ENCODE measurements at regions not wholly inside any gene's neighbourhood (a gene's known extent, or its start where the extent isn't known, plus 50 kb on each side); places are given as distances from the start of the nearest gene placed in this dataset.

DNA sequence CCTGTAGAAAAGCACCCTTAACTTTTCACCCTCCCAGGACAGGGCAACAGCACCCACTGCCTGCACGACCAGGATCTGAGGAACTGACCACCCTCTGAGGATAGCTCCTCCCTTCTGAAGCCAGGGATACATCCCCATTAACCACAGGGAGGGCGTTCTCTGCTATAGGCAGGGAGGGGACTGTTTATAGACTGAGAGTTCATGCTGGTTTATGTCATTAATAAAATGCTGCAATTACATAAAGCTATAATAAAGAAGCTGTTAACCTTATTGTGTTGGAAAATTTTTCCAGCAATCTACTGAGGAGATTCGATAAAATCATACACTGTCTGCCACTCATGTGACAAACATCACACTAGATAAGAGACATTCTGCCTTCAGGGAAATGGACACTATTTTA lies 232.4 kb upstream of the SFSWAP start:
- TF ChIP-seq, protein P1, sequence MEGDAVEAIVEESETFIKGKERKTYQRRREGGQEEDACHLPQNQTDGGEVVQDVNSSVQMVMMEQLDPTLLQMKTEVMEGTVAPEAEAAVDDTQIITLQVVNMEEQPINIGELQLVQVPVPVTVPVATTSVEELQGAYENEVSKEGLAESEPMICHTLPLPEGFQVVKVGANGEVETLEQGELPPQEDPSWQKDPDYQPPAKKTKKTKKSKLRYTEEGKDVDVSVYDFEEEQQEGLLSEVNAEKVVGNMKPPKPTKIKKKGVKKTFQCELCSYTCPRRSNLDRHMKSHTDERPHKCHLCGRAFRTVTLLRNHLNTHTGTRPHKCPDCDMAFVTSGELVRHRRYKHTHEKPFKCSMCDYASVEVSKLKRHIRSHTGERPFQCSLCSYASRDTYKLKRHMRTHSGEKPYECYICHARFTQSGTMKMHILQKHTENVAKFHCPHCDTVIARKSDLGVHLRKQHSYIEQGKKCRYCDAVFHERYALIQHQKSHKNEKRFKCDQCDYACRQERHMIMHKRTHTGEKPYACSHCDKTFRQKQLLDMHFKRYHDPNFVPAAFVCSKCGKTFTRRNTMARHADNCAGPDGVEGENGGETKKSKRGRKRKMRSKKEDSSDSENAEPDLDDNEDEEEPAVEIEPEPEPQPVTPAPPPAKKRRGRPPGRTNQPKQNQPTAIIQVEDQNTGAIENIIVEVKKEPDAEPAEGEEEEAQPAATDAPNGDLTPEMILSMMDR (IDR thresholded peaks at IDR 0.05), result no peak
- TF ChIP-seq POLR2A (IDR thresholded peaks at IDR 0.05), result no peak
- DNase-seq (ENCODE audit: low spot score in 2 of 2), result peak in 1 of 2 donors; percentile 29
- intact Hi-C loops (cut with DNase I; ENCODE audit: low total_unique reads), result no loop called here
- WGBS, 2 donors, result 74% methylated on average over 3 of the region's 3 CpGs
- H3K4me3 ChIP-seq (ENCODE audit: low read depth, poor library complexity, severe bottlenecking), result no peak overlapping the region

DNA sequence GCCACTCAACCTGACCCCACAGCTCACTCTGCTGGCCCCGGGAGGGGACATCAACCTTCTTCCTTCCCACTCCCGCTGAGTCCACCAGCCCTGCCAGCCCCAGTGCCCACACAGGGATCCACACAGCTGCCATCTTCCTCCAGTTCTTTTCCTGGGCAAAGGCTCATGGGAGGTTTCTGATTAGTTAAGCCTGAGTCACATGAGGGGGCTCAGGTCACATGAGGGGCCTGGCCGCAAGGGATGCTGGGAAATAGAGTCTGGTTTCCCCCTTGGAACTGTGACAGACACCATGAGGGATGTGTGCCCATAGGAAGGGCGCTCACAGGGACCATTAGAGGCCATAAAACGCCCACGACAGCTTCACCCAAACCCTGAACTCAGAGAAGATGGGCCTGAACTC lies 228.7 kb upstream of the SFSWAP start:
- no peak for DNase-seq (ENCODE audit: low spot score in 2 of 2)
- 77 to 82% methylated on average over 6 of the region's 6 CpGs for WGBS, 2 donors
- intact Hi-C loops (cut with DNase I; ENCODE audit: low total_unique reads), result no loop called here
- H3K4me3 ChIP-seq (ENCODE audit: low read depth, poor library complexity, severe bottlenecking), result no peak overlapping the region
- no peak for TF ChIP-seq POLR2A (IDR thresholded peaks at IDR 0.05)

DNA sequence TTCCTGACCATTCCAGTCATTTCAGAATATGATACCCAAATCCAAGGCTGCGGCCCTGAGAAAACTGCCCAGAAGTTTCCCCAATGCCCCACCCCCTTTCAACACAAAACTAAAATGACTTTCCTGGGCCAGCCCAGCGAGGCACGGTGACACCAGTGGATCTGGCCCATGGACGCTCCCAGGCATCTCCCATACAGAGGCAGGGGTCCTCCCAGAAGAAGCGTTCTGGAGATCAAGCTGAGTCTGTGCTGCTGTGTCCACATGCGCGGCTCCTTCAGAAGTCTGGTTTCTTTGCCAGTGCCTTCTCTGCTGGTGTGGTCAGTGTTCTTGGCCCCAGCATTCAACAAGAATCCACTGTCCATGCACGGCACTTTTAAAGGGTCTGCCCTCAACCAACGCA lies 228.2 kb upstream of the SFSWAP start:
- 80 to 87% methylated on average over 9 of the region's 9 CpGs for WGBS, 2 donors
- no peak overlapping the region for H3K4me3 ChIP-seq (ENCODE audit: low read depth, poor library complexity, severe bottlenecking)
- peak in 1 of 2 donors; percentile 59 for DNase-seq (ENCODE audit: low spot score in 2 of 2)
- intact Hi-C loops (cut with DNase I; ENCODE audit: low total_unique reads), result no loop called here
- no peak for TF ChIP-seq POLR2A (IDR thresholded peaks at IDR 0.05)
- TF ChIP-seq, protein P1 (IDR thresholded peaks at IDR 0.05), result no peak

DNA sequence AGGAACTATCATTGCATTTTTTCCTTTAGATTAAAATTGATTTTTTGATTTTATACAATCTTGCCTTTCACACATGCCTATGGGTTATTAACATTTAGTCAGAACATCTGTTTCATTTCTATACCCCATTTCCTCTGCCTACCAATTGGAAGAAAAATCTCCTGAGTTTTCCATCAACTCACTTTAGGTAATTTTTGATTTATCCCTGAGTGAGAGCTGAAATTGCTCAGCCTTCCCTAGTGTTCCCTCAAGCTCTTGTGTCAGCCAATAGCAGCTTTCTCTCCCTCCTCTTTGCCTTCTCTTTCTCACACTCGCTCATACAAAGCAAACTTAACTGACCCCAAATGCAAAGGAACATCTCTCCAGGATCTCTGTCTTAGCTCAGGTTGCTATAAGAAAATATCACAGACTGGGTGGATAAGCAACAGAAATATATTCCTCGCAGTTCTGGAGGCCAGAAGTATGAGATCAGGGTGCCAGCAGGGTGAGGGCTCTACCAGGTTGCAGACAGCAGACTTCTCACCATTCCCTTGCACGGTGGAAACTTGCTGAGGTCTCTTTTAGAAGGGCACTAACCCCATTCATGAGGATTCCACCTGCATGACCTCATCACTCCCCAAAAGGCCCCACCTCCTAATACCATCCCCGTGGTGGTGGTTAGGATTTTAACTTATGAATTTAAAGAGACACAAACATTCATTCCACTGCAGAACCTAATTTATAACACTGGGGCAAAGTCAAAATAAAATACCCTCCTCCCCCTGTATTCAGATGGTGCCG lies 224.2 kb upstream of the SFSWAP start:
- no peak overlapping the region for H3K4me3 ChIP-seq (ENCODE audit: low read depth, poor library complexity, severe bottlenecking)
- peak in 1 of 2 donors; percentile 31 for DNase-seq (ENCODE audit: low spot score in 2 of 2)
- WGBS, 2 donors, result 62 to 69% methylated on average over 5 of the region's 5 CpGs
- intact Hi-C loops (cut with DNase I; ENCODE audit: low total_unique reads), result no loop called here
- TF ChIP-seq, protein P1 (IDR thresholded peaks at IDR 0.05), result no peak
- TF ChIP-seq POLR2A (IDR thresholded peaks at IDR 0.05), result no peak

DNA sequence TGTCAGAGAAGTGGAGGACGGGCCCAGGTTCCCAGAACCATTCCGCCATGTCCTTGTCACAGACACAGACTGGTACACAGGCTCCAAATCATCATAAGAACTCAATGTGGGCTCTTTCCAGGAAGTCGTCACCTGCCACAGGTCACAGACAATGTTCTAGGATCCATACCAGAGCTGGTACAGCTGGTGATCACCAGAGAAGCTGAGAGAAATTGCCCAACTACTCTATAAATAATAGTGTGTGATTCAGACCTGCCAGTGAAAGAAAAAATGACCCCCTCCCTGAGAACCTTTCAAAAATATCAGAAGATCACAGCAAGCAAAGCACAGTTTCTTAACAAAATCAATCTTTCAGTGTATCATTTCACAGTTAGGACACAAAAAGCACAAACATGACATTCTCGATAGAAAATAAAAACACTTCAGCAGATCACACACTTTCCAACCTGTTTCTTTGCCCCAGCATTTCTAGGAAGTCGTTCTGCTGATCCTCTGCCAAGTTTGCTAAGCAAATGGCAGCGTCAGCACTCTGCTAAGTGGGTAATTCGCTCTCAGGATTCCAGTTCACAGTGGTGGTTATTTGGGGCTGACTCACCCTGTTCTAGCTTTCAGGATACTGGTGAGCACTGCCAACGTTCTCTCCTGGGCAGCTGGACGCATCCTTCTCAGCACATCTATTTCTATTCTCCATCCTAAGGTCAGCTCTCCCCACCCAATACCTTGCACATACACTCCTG lies 223.3 kb upstream of the SFSWAP start:
- no peak overlapping the region for H3K4me3 ChIP-seq (ENCODE audit: low read depth, poor library complexity, severe bottlenecking)
- 32 to 39% methylated on average over 9 of the region's 9 CpGs for WGBS, 2 donors
- peak in 1 of 2 donors; percentile 75 for DNase-seq (ENCODE audit: low spot score in 2 of 2)
- intact Hi-C loops (cut with DNase I; ENCODE audit: low total_unique reads), result no loop called here
- TF ChIP-seq POLR2A (IDR thresholded peaks at IDR 0.05), result no peak
- TF ChIP-seq, protein P1 (IDR thresholded peaks at IDR 0.05), result no peak

DNA sequence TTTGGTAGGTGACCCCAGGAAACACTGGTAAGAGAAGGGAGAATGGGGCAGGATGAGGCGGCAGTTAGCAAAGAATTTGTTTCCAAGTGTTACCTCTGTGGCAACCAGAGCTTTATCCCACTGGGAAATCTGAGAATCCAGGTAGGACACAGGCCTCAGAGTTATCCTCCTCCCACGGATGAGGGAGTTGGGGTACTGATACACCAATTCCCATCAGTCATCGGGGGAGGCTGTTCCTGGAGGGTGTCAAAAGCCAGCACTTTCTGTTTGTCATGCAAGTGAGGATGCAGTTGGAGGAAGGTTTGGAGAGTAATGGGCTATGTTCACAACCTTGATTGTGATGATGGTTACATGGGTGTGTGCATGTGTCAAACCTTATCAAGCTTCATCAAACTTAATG lies 221.2 kb upstream of the SFSWAP start:
- WGBS, 2 donors, result 90 to 96% methylated on average over 3 of the region's 3 CpGs
- intact Hi-C loops (cut with DNase I; ENCODE audit: low total_unique reads), result no loop called here
- no peak for TF ChIP-seq POLR2A (IDR thresholded peaks at IDR 0.05)
- TF ChIP-seq, protein P1 (IDR thresholded peaks at IDR 0.05), result no peak
- peak in 1 of 2 donors; percentile 20 for DNase-seq (ENCODE audit: low spot score in 2 of 2)
- H3K4me3 ChIP-seq (ENCODE audit: low read depth, poor library complexity, severe bottlenecking), result no peak overlapping the region

Data from lower leg skin (tissue), 4 donors.